GM19467 (cell line): ENCODE measurements at regions not wholly inside any gene's neighbourhood (a gene's known extent, or its start where the extent isn't known, plus 50 kb on each side); places are given as distances from the start of the nearest gene placed in this dataset.
"Not testable (repeated sequence)": the region's sequence is repeated elsewhere in the genome, so short reads cannot be mapped to it uniquely, and the experiment has no call there.

Experiments
- ATAC-seq: cut with Tn5 transposase; IDR thresholded peaks from one replicate; pipeline ENCODE4 v1.9.1; 2021; ENCODE audit warnings: mild to moderate bottlenecking, moderate library complexity; ENCODE audit not compliant: unreplicated experiment

- no peak for ATAC-seq
These were observed 168.6 kb upstream of the CLNK start for GRCh38 chr4:10853196-10853595.

- no peak for ATAC-seq
These were observed 157.1 kb upstream of the CLNK start for GRCh38 chr4:10841697-10842096.

- ATAC-seq, result no peak
These were observed 152.6 kb upstream of the CLNK start for GRCh38 chr4:10837151-10837550.

- ATAC-seq, result no peak
These were observed 148.4 kb upstream of the CLNK start for GRCh38 chr4:10832806-10833628.

- no peak for ATAC-seq
These were observed 147.3 kb upstream of the CLNK start for GRCh38 chr4:10831727-10832408.

GRCh38 chr4:10828918-10829538 lies 144.5 kb upstream of the CLNK start:
- not testable (repeated sequence) for ATAC-seq

GRCh38 chr4:10821826-10822225 lies 137.3 kb upstream of the CLNK start:
- ATAC-seq, result no peak

GRCh38 chr4:10816571-10816970 lies 132.0 kb upstream of the CLNK start:
- ATAC-seq, result no peak

- no peak for ATAC-seq
These were observed 127.4 kb upstream of the CLNK start for GRCh38 chr4:10811991-10812390.

GRCh38 chr4:10810411-10810810 lies 125.8 kb upstream of the CLNK start:
- no peak for ATAC-seq

- no peak for ATAC-seq
These were observed 125.3 kb upstream of the CLNK start for GRCh38 chr4:10809905-10810304.

GRCh38 chr4:10808591-10808990 lies 124.0 kb upstream of the CLNK start:
- ATAC-seq, result no peak

GRCh38 chr4:10806953-10807645 lies 122.5 kb upstream of the CLNK start:
- ATAC-seq, result no peak

- no peak for ATAC-seq
These were observed 119.3 kb upstream of the CLNK start for GRCh38 chr4:10803713-10804343.

GRCh38 chr4:10787365-10787764 lies 102.8 kb upstream of the CLNK start:
- no peak for ATAC-seq

GRCh38 chr4:10784621-10785020 lies 100.1 kb upstream of the CLNK start:
- no peak for ATAC-seq

GRCh38 chr4:10783351-10783750 lies 98.8 kb upstream of the CLNK start:
- no peak for ATAC-seq

- ATAC-seq, result no peak
These were observed 97.2 kb upstream of the CLNK start for GRCh38 chr4:10781805-10782204.

- not testable (repeated sequence) for ATAC-seq
These were observed 96.2 kb upstream of the CLNK start for GRCh38 chr4:10780803-10781202.

GRCh38 chr4:10775132-10775531 lies 90.6 kb upstream of the CLNK start:
- not testable (repeated sequence) for ATAC-seq

- ATAC-seq, result no peak
These were observed 89.1 kb upstream of the CLNK start for GRCh38 chr4:10773656-10774055.
